GM12878 (cell line): ENCODE measurements at regions not wholly inside any gene's neighbourhood (a gene's known extent, or its start where the extent isn't known, plus 50 kb on each side); places are given as distances from the start of the nearest gene placed in this dataset.

Experiments used
- ATAC-seq: fragments of 200-7000 bp; cut with Tn5 transposase; 3 replicates; pipeline ENCODE4 v1.9.1; 2020; ENCODE audit warnings: mild to moderate bottlenecking, moderate library complexity
- BruUV-seq: library from RNA; stranded (reverse); fragments of 400-500 nt; replicated peaks from 2 replicates; lab custom pipeline; 2021; lab: Mats Ljungman, UMichigan
- CTCF ChIA-PET: fragments of 300-600 bp; sonication (Branson Sonifier 250); formaldehyde crosslinking; extraction: SDS; loops from one replicate; lab custom pipeline; 2021; ENCODE audit warnings: inconsistent platforms; lab: Yijun Ruan, JAX
- POLR2A ChIA-PET: fragments of 350-600 bp; formaldehyde crosslinking; extraction: SDS; loops from one replicate; lab custom pipeline; 2021; ENCODE audit warnings: inconsistent platforms; lab: Charles Lee
- RAD21 ChIA-PET: fragments of 300-600 bp; sonication (Branson Sonifier 250); formaldehyde crosslinking; loops from one replicate; lab custom pipeline; 2023; ENCODE audit warnings: antibody characterized with exemption; ENCODE audit not compliant: unreplicated experiment; lab: Charles Lee
- SMC1A ChIA-PET: fragments of 300-600 bp; sonication (Branson Sonifier 250); formaldehyde crosslinking; loops from one replicate; lab custom pipeline; 2023; ENCODE audit not compliant: unreplicated experiment, uncharacterized antibody; lab: Charles Lee
- DNase-seq: peaks from one replicate; pipeline ENCODE4 v3.0.0-alpha.2; 2011; ENCODE audit warnings: low read depth, low spot score
- FAIRE-seq: peaks from 3 replicates; lab custom pipeline; 2011; peaks lifted over from hg19 to GRCh38; lab: Jason Lieb, UNC
- H2AFZ ChIP-seq: 2 replicates; pipeline ENCODE4 v1.6.0; 2011; ENCODE audit warnings: low read depth, low read length, control low read depth; ENCODE audit not compliant: control insufficient read depth
- H3K27ac ChIP-seq: 2 replicates; pipeline ENCODE4 v1.5.1; 2011; ENCODE audit warnings: control low read depth; ENCODE audit not compliant: control insufficient read depth, insufficient read depth
- H3K27me3 ChIP-seq, 2 experiments: replicated peaks in 1 of 2; 2 replicates each; pipeline versions ENCODE4 v1.6.0 to v1.6.1; 2011; ENCODE audit warnings: low read length in 1 of 2; ENCODE audit not compliant: control insufficient read depth in 2 of 2, insufficient read depth in 2 of 2
- H3K36me3 ChIP-seq, 2 experiments: 2 replicates each; pipeline ENCODE4 v1.5.1; 2011; ENCODE audit warnings: low read length in 1 of 2; ENCODE audit not compliant: control insufficient read depth in 2 of 2, insufficient read depth in 2 of 2
- H3K4me1 ChIP-seq: 2 replicates; pipeline ENCODE4 v1.6.1; 2011; ENCODE audit warnings: mild to moderate bottlenecking, low read length, moderate library complexity, mixed read lengths; ENCODE audit not compliant: control insufficient read depth, insufficient read depth
- H3K4me2 ChIP-seq: 2 replicates; pipeline ENCODE4 v1.6.0; 2011; ENCODE audit warnings: control low read depth; ENCODE audit not compliant: control insufficient read depth, insufficient read depth
- H3K4me3 ChIP-seq: fragments of 200-600 bp; sonication (generic); 2 replicates; pipeline ENCODE4 v1.5.1; 2016
- H3K79me2 ChIP-seq: 2 replicates; pipeline ENCODE4 v1.6.0; 2011; ENCODE audit warnings: low read length; ENCODE audit not compliant: control insufficient read depth, insufficient read depth
- H3K9ac ChIP-seq: 2 replicates; pipeline ENCODE4 v1.8.0; 2011; ENCODE audit warnings: low read length, control low read depth, mixed read lengths; ENCODE audit not compliant: control insufficient read depth, insufficient read depth
- H3K9me3 ChIP-seq: replicated peaks from 3 replicates; pipeline ENCODE4 v1.5.1; 2011; ENCODE audit warnings: mild to moderate bottlenecking, low read length; ENCODE audit not compliant: control insufficient read depth, insufficient read depth
- H4K20me1 ChIP-seq: 2 replicates; pipeline ENCODE4 v1.6.0; 2011; ENCODE audit not compliant: control insufficient read depth, insufficient read depth
- ATF7 ChIP-seq: fragments of 450-650 bp; IDR thresholded peaks from 2 replicates; pipeline ENCODE4 v1.6.1; 2016; ENCODE audit warnings: low read depth, mild to moderate bottlenecking
- EED ChIP-seq: sonication (generic); IDR thresholded peaks from 2 replicates; pipeline ENCODE4 v1.6.1; 2016; ENCODE audit warnings: antibody characterized with exemption, low read depth
- HDAC2 ChIP-seq: fragments of 200-600 bp; sonication (generic); IDR thresholded peaks from 2 replicates; pipeline ENCODE4 v1.6.1; 2017
- HSF1 ChIP-seq: fragments of 150-350 bp; IDR thresholded peaks from 2 replicates; pipeline ENCODE4 v1.6.1; 2014; ENCODE audit warnings: mild to moderate bottlenecking, low read depth, low read length
- LARP7 ChIP-seq: fragments of 450-650 bp; IDR thresholded peaks from 2 replicates; pipeline ENCODE4 v1.6.1; 2017; ENCODE audit warnings: mild to moderate bottlenecking
- MYB ChIP-seq: fragments of 150-350 bp; IDR thresholded peaks from 2 replicates; pipeline ENCODE4 v1.6.1; 2014; ENCODE audit warnings: mild to moderate bottlenecking, low read depth, low read length, borderline replicate concordance
- POLR2AphosphoS5 ChIP-seq: IDR thresholded peaks from 2 replicates; pipeline ENCODE4 v1.6.1; 2011; ENCODE audit warnings: mild to moderate bottlenecking, low read length, inconsistent platforms
- RUNX3 ChIP-seq: IDR thresholded peaks from 2 replicates; pipeline ENCODE4 v1.6.1; 2012; ENCODE audit warnings: low read length, inconsistent platforms
- SIX5 ChIP-seq: IDR thresholded peaks from 2 replicates; pipeline ENCODE4 v1.6.1; 2011; ENCODE audit warnings: mild to moderate bottlenecking, low read depth, low read length, moderate library complexity; ENCODE audit not compliant: severe bottlenecking
- SMAD5 ChIP-seq: IDR thresholded peaks from 2 replicates; pipeline ENCODE4 v1.6.1; 2016; ENCODE audit warnings: antibody characterized with exemption, low read depth
- SPI1 ChIP-seq: IDR thresholded peaks from 2 replicates; pipeline ENCODE4 v1.6.1; 2011; ENCODE audit warnings: low read depth, mild to moderate bottlenecking, low read length, moderate library complexity, borderline replicate concordance; ENCODE audit not compliant: insufficient read depth
- TBL1XR1 ChIP-seq: IDR thresholded peaks from 2 replicates; pipeline ENCODE4 v1.6.1; 2012; ENCODE audit warnings: low read depth, low read length, improper control_type of control experiment
- USF2 ChIP-seq: IDR thresholded peaks from 2 replicates; pipeline ENCODE4 v1.6.1; 2011; ENCODE audit warnings: low read depth, low read length, improper control_type of control experiment, borderline replicate concordance
- ZBTB33 ChIP-seq: fragments of 450-650 bp; IDR thresholded peaks from 2 replicates; pipeline ENCODE4 v1.6.1; 2017; ENCODE audit warnings: mild to moderate bottlenecking
- ZNF622 ChIP-seq: fragments of 450-650 bp; IDR thresholded peaks from 2 replicates; pipeline ENCODE4 v1.6.1; 2017; ENCODE audit warnings: mild to moderate bottlenecking, inconsistent platforms
- WGBS: methylation state at CpG from one replicate; pipeline ENCODE4 v1.1.6; 2016; ENCODE audit warnings: low lambda C conversion rate; ENCODE audit not compliant: insufficient replicate concordance, insufficient coverage; ENCODE audit errors: missing lambda C conversion rate; 5-methylcytosine and 5-hydroxymethylcytosine counted together
- in situ Hi-C: fragments of 300-500 bp; cut with MboI; formaldehyde crosslinking; loops from 9 replicates; pipeline ENCODE4 v1.14.3; 2018; ENCODE audit warnings: mixed read lengths
- intact Hi-C: fragments of 100-400 bp; cut with micrococcal nuclease; formaldehyde crosslinking; loops from one replicate; pipeline ENCODE4 v1.14.2; 2022; ENCODE audit not compliant: unreplicated experiment

GRCh38 chr4:122552898-122553297, 68.0 kb downstream of the IL21 start:
- no peaks in the 10 kb centered on the region for H3K9me3 ChIP-seq
- ChIA-PET SMC1A (no interaction called here), RAD21 (no interaction called here), CTCF (no interaction called here), POLR2A (no interaction called here)
- no peak overlapping the region for H3K4me3 ChIP-seq
- ATAC-seq (no peak), FAIRE-seq (no peak), DNase-seq (no peak)
- TF ChIP-seq RUNX3, result no peak
- TF ChIP-seq ZNF622, result no peak
- TF ChIP-seq MYB, result no peak
- TF ChIP-seq ZBTB33, result no peak
- TF ChIP-seq SPI1, result no peak
- TF ChIP-seq TBL1XR1, result no peak
- no peak for TF ChIP-seq POLR2AphosphoS5
- no peak for TF ChIP-seq USF2
- no peak for TF ChIP-seq HDAC2
- no peak for TF ChIP-seq SMAD5
- no peak for TF ChIP-seq SIX5
- no peak for TF ChIP-seq LARP7
- no peak for TF ChIP-seq EED
- TF ChIP-seq HSF1, result no peak
- no peak for TF ChIP-seq ATF7
- in situ Hi-C loops, result no loop called here
- no peak overlapping the region for H3K4me2 ChIP-seq
- H3K36me3 ChIP-seq, result no peaks in the 10 kb centered on the region
- no peaks in the 10 kb centered on the region for H4K20me1 ChIP-seq
- 0% methylated on average over 2 of the region's 2 CpGs for WGBS
- H3K27me3 ChIP-seq, result peaks cover 0 to 10% of the 10 kb centered on the region in 2 experiments; a peak in 2 of 4 replicates
- intact Hi-C loops, result no loop called here
- H3K79me2 ChIP-seq, result no peaks in the 10 kb centered on the region
- no peak overlapping the region for H3K9ac ChIP-seq
- BruUV-seq, result no TSS peak
- no peak overlapping the region for H3K27ac ChIP-seq
- no peaks in the 10 kb centered on the region for H3K4me1 ChIP-seq
- H2AFZ ChIP-seq, result no peak overlapping the region
